Neural cell (in vitro differentiated cells): ENCODE measurements at regions not wholly inside any gene's neighbourhood (a gene's known extent, or its start where the extent isn't known, plus 50 kb on each side); places are given as distances from the start of the nearest gene placed in this dataset.

Source experiments
- H2AFZ ChIP-seq: fragments of 200-600, 300-800 bp; sonication (generic), shearing (Covaris generic); 2 replicates; pipeline ENCODE4 v1.6.0; 2014; ENCODE audit warnings: low read depth, mild to moderate bottlenecking, antibody characterized with exemption, low read length, moderate library complexity
- H3F3A ChIP-seq: fragments of 200-600 bp; shearing (Covaris generic); 2 replicates; pipeline ENCODE4 v1.6.1; 2016; ENCODE audit warnings: mild to moderate bottlenecking, moderate library complexity, mixed read lengths, antibody characterized with exemption, low read length; ENCODE audit not compliant: insufficient read depth, poor library complexity, severe bottlenecking
- H3K27ac ChIP-seq: fragments of 200-600, 300-800 bp; sonication (generic), shearing (Covaris generic); 2 replicates; pipeline ENCODE4 v1.5.1; 2014; ENCODE audit warnings: mild to moderate bottlenecking, low read length, moderate library complexity
- H3K27me3 ChIP-seq: fragments of 300-800, 200-600 bp; sonication (generic), shearing (Covaris generic); 2 replicates; pipeline ENCODE4 v1.6.0; 2014; ENCODE audit warnings: mild to moderate bottlenecking, low read depth, low read length, moderate library complexity; ENCODE audit not compliant: insufficient read depth
- H3K36me3 ChIP-seq: fragments of 300-800, 200-600 bp; sonication (generic), shearing (Covaris generic); 2 replicates; pipeline ENCODE4 v1.5.1; 2014; ENCODE audit warnings: mild to moderate bottlenecking, antibody characterized with exemption, low read length, moderate library complexity; ENCODE audit not compliant: insufficient read depth
- H3K4me2 ChIP-seq: fragments of 300-800, 200-600 bp; sonication (generic), shearing (Covaris generic); 2 replicates; pipeline ENCODE4 v1.6.0; 2014; ENCODE audit warnings: mild to moderate bottlenecking, low read length
- H3K4me3 ChIP-seq: fragments of 300-800, 200-600 bp; sonication (generic), shearing (Covaris generic); 2 replicates; pipeline ENCODE4 v1.5.1; 2014; ENCODE audit warnings: mild to moderate bottlenecking, low read length, moderate library complexity
- H3K79me2 ChIP-seq: fragments of 200-600 bp; shearing (Covaris generic); replicated peaks from 2 replicates; pipeline ENCODE4 v1.6.0; 2014; ENCODE audit warnings: mild to moderate bottlenecking, low read length, moderate library complexity; ENCODE audit not compliant: insufficient read depth
- H3K9ac ChIP-seq: fragments of 300-800, 200-600 bp; sonication (generic), shearing (Covaris generic); 2 replicates; pipeline ENCODE4 v1.6.1; 2016; ENCODE audit warnings: mild to moderate bottlenecking, low read length, mixed read lengths
- H3K9me2 ChIP-seq: fragments of 200-600 bp; shearing (Covaris generic); 2 replicates; pipeline ENCODE4 v1.6.1; 2016; ENCODE audit warnings: mild to moderate bottlenecking, low read length, mixed read lengths; ENCODE audit not compliant: insufficient read depth
- H3K9me3 ChIP-seq: fragments of 200-600, 300-800 bp; sonication (generic), shearing (Covaris generic); 2 replicates; pipeline ENCODE4 v1.6.1; 2016; ENCODE audit warnings: mild to moderate bottlenecking, mixed run types, low read length, moderate library complexity, mixed read lengths
- H4K20me1 ChIP-seq: fragments of 200-600 bp; shearing (Covaris generic); 2 replicates; pipeline ENCODE4 v1.6.1; 2016; ENCODE audit warnings: mild to moderate bottlenecking, mixed run types; ENCODE audit not compliant: insufficient read depth
- CTCF ChIP-seq: fragments of 450-650 bp; IDR thresholded peaks from 2 replicates; pipeline ENCODE4 v1.5.1; 2014; ENCODE audit warnings: antibody characterized with exemption, mild to moderate bottlenecking, moderate library complexity; ENCODE audit not compliant: poor library complexity, severe bottlenecking
- EP300 ChIP-seq: fragments of 450-650 bp; conservative IDR thresholded peaks from 2 replicates; pipeline ENCODE4 v1.6.1; 2014; ENCODE audit warnings: antibody characterized with exemption, mild to moderate bottlenecking, moderate library complexity; ENCODE audit not compliant: poor library complexity, severe bottlenecking
- EZH2 ChIP-seq: fragments of 200-600, 300-800 bp; shearing (Covaris generic), sonication (generic); IDR thresholded peaks from 2 replicates; pipeline ENCODE4 v1.6.1; 2014; ENCODE audit warnings: antibody characterized with exemption, low read length, borderline replicate concordance, mild to moderate bottlenecking; ENCODE audit not compliant: insufficient read depth, poor library complexity, severe bottlenecking
- MXI1 ChIP-seq: fragments of 450-650 bp; conservative IDR thresholded peaks from 2 replicates; pipeline ENCODE4 v1.6.1; 2014; ENCODE audit warnings: antibody characterized with exemption, mild to moderate bottlenecking; ENCODE audit not compliant: poor library complexity, severe bottlenecking
- POLR2AphosphoS5 ChIP-seq: IDR thresholded peaks from 2 replicates; pipeline ENCODE4 v1.6.1; 2012
- RAD21 ChIP-seq: fragments of 450-650 bp; conservative IDR thresholded peaks from 2 replicates; pipeline ENCODE4 v1.6.1; 2014; ENCODE audit warnings: antibody characterized with exemption, mild to moderate bottlenecking, moderate library complexity
- REST ChIP-seq: IDR thresholded peaks from 2 replicates; pipeline ENCODE4 v1.6.1; 2012; ENCODE audit warnings: borderline replicate concordance
- SMC3 ChIP-seq: fragments of 450-650 bp; conservative IDR thresholded peaks from 2 replicates; pipeline ENCODE4 v1.6.1; 2014; ENCODE audit warnings: antibody characterized with exemption, mild to moderate bottlenecking, moderate library complexity; ENCODE audit not compliant: poor library complexity
- TAF1 ChIP-seq: IDR thresholded peaks from 2 replicates; pipeline ENCODE4 v1.6.1; 2012; ENCODE audit warnings: low read depth

GRCh38 chr21:19145682-19146293 lies 742.2 kb upstream of the TMPRSS15 start:
- Histone ChIP-seq H3F3A (no peaks in the 10 kb centered on the region), H3K4me2 (no peak overlapping the region), H2AFZ (no peak overlapping the region), H3K9ac (no peak overlapping the region), H4K20me1 (no peaks in the 10 kb centered on the region), H3K27ac (no peak overlapping the region), H3K9me3 (no peaks in the 10 kb centered on the region), H3K4me3 (no peak overlapping the region), H3K9me2 (no peaks in the 10 kb centered on the region), H3K79me2 (no peaks in the 10 kb centered on the region), H3K36me3 (no peaks in the 10 kb centered on the region), H3K27me3 (no peaks in the 10 kb centered on the region)
- no peak for TF ChIP-seq POLR2AphosphoS5
- TF ChIP-seq EZH2, result no peak
- TF ChIP-seq RAD21, result no peak
- TF ChIP-seq SMC3, result no peak
- TF ChIP-seq TAF1, result no peak
- TF ChIP-seq REST, result no peak
- no peak for TF ChIP-seq EP300
- no peak for TF ChIP-seq MXI1
- TF ChIP-seq CTCF, result no peak

- Histone ChIP-seq H3K9me3 (no peaks in the 10 kb centered on the region), H3K27me3 (no peaks in the 10 kb centered on the region), H2AFZ (no peak overlapping the region), H3K27ac (no peak overlapping the region), H4K20me1 (no peaks in the 10 kb centered on the region), H3K79me2 (no peaks in the 10 kb centered on the region), H3K4me2 (no peak overlapping the region), H3K4me3 (no peak overlapping the region), H3K36me3 (no peaks in the 10 kb centered on the region), H3F3A (no peaks in the 10 kb centered on the region), H3K9me2 (no peaks in the 10 kb centered on the region), H3K9ac (no peak overlapping the region)
- no peak for TF ChIP-seq SMC3
- TF ChIP-seq TAF1, result no peak
- TF ChIP-seq REST, result no peak
- no peak for TF ChIP-seq EP300
- no peak for TF ChIP-seq POLR2AphosphoS5
- TF ChIP-seq EZH2, result no peak
These were observed 744.5 kb upstream of the TMPRSS15 start for GRCh38 chr21:19148056-19148455.
